ENCODE measurements at regions not wholly inside any gene's neighbourhood (a gene's known extent, or its start where the extent isn't known, plus 50 kb on each side); places are given as distances from the start of the nearest gene placed in this dataset.
"Not testable (repeated sequence)": the region's sequence is repeated elsewhere in the genome, so short reads cannot be mapped to it uniquely, and the experiment has no call there.

DNA sequence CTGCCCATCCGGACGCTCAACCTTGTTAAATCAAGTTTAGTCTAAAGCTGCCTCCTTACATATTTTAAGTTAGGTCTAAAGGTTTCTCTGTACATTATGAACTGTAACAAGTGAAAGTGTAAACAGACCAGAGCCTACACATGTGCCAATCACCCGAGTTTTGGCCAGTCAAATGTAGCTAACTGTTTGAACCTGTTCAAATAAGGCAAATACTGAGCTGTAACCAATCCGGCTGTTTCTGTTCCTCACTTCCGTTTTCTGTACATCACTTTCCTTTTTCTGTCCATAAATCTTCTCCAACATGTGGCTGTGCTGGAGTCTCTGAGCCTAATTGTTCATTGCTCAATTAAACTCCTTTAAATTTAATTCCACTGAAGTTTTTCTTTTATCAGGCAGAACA lies 113.3 kb upstream of the SHISA3 start:
- DNase-seq (ENCODE audit: low read depth): no peak

- DNase-seq (ENCODE audit: low read depth): peak; percentile 36
Observed at GRCh38 chr4:42288876-42289275, 108.4 kb upstream of the SHISA3 start.

- DNase-seq (ENCODE audit: low read depth): not testable (repeated sequence)
Observed at GRCh38 chr4:42292192-42292591, 105.1 kb upstream of the SHISA3 start.

DNA sequence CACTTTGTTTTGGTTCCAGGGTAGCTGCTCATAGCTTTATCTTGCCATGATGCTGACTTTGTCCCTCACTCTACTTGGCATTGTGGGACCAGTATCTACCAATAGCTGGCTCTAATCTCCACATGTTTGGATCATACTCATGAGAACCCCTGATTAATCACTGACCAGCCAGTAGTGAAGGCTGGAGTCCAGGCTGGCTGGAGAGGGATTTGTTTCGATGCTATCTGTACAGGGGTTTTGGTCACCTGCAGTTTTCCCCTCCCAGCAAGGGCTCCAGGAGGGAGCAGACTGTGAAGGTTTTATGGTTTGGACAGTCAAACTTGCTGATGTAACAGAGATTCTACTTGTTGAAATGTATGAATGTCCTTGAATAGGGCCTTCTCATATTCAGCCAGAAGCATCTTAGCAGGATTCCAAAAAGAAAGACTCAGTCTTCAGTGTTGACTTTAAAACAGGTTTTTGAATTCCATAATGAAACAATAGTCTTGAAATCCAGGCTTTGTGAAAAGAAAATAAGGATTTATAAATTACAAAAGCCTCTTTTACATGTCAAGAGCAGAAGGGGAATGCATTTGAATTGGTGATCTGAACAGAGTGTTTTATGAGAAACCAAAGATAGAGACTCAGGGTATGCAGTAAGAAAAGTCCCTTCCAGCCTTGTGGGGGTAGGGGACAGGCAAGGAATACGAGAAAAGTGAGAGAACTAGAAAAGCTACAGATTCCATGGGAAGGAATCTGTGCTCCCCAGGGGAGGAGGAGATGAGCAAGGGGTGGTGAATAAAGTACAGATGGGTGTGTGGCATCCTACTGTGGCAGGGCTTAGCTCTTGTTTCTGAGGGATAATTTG lies 103.1 kb upstream of the SHISA3 start:
- no peak for DNase-seq (ENCODE audit: low read depth)

DNA sequence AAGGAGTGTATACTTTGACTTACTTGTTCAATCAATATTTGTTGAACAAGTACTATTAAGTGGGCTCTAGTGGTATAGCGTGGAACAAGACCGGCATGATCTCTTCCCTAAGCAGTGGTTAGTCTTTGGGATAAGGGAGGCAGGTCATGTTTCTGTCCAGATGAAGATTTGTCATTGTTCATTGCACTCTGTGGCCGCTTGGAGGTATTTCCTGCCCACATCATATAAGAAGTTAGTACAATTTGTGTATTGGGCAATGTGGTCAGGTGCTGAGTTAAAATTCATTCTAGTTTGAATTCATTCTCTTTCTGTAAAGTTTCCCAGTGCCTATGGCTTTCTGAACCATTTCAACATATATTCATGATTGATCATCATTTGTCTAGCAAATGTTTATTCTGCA lies 101.1 kb upstream of the SHISA3 start:
- DNase-seq (ENCODE audit: low read depth): peak; percentile 9

GRCh38 chr4:42302348-42302747 lies 94.9 kb upstream of the SHISA3 start:
- DNase-seq (ENCODE audit: low read depth): peak; percentile 39

- no peak for DNase-seq (ENCODE audit: low read depth)
Observed at GRCh38 chr4:42306221-42307109, 90.8 kb upstream of the SHISA3 start.

DNA sequence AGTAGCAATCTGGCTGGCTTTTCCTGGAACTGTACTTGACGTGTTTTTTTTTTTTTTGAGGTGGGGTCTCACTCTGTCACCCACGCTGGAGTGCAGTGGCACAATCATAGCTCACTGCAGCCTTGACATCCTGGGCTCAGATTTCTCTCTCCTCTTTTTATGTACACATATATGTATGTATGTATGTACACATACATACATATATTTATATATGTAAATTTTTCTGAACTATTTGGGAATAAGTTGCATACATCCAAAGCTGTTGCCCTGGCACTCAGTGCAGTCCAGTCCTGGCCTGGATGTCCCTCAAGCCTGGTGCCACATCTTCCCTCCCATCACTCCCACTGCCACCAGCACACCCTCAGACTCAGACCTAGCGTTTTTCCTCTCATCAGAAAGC lies 89.0 kb upstream of the SHISA3 start:
- DNase-seq (ENCODE audit: low read depth): no peak

GRCh38 chr4:42309361-42310260 lies 87.7 kb upstream of the SHISA3 start:
- no peak for DNase-seq (ENCODE audit: low read depth)

DNA sequence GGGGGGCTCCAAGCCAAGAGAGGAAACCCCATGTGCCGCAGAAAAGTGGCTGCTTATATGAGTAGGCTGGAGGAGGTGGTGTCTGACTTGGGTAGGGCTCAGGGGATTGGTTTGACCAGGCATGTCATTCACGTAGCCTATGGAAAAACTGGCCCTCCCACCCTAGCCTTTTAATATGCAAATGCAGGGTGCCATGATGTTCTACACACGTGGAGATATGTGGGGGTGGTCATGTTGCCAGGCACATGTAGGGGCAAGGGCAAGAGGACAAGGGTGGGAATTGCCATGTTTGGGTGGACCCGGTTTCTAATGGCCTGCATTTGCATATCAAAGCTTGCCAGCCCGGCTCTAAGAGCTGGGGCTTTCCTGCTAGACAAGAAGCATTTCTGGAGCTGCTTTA lies 86.9 kb upstream of the SHISA3 start:
- DNase-seq (ENCODE audit: low read depth): no peak

DNA sequence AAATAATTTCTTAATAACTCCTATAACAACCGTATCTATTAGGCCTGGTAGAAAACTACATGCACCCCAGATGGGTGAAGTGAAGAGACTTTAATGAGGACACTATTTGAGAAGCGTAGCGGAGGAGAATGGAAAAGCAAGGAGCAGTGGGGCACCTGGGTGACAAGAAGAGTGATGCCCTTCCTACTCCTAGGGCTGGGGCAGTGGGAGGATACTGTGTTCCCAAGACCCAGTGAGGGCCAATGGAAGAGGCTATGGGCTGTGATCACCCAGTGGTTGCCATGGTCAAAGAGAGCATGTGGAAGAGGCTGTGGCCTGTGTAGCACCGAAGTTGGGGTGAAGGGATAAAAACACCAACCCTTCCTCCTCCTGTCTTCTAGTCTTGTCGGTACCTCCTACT lies 86.5 kb upstream of the SHISA3 start:
- no peak for DNase-seq (ENCODE audit: low read depth)

DNA sequence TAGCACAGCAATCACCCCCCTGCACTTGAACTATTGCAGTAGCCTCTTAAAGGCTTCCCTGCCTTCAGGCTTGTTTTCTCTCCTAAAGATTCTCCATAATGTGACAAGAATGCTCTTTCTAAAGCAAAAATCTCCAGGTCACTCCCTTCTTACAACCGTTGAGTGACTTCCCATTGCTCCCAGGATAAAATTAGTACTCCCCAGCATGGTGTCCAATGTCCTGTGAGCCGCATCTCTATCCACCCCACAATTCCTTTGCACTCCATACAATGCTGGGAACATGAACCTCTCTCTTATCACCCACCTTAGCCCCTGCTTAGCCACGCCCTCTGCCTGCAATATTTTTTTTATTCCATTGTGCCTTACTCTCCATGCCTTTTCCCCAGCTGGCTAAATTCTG lies 85.7 kb upstream of the SHISA3 start:
- DNase-seq (ENCODE audit: low read depth): no peak

- not testable (repeated sequence) for DNase-seq (ENCODE audit: low read depth)
Observed at GRCh38 chr4:42313420-42313819, 83.9 kb upstream of the SHISA3 start.

DNA sequence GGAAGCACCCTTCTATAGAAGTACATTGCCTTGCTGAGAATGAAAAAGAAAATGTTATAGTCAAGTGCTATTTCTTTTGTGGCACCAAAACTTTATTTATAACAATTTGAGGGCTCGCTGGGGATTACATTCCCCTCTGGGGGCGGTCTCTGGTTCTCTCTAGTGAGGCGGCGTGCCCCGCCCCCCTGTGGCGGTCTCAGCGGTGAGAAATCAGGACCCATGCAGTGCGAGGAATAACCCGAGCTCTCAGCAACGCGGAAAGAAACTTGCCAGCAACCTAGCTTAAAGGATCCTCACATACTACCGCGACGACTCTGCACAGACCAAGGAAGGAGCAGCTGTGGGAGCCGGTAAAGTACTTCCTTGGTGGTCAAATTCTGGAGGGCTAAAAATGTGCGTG lies 83.4 kb upstream of the SHISA3 start:
- no peak for DNase-seq (ENCODE audit: low read depth)

DNA sequence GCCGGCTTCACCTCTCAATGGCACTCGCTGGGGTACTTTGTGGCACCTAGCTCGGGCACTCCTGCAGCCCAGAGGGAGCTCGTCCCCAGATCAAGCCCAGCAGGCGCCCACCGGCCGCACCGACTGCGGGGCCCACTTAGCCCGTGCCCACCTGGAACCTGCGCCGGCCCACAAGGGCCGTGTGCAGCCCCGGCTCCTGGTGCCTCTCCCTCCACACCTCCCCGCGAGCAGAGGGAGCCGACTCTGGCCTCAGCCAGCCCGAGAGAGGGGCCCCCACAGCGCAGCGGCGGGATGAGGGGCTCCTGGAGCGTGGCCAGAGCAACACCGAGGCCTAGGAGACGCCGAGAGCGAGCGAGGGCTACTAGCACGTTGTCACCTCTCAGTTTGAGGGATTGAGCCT lies 82.1 kb upstream of the SHISA3 start:
- DNase-seq (ENCODE audit: low read depth): no peak

DNA sequence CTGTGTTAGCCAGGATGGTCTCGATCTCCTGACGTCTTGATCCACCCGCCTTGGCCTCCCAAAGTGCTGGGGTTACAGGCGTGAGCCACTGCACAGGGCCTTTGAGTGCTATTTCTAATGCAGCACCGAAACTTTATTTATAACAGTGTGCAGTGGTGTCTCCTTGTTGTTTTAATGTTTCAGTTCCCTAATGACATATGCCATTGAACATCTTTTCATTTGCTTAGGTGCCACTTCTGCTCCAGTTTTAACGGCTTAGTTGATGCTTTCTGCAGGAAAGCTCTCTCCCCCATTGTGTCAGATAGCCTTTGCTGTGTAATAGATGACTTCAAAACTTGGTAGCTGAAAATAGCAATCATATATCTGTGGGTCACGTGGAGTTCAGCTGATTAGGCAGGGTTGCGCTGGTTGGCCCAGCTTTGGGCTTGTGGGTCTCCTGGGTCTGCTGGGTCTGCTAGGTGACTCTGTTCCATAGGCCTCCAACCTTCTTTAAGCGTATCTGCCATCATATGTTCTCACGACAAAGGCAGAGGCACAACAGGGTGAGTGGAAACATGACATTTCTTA lies 76.4 kb upstream of the SHISA3 start:
- DNase-seq (ENCODE audit: low read depth): no peak

DNA sequence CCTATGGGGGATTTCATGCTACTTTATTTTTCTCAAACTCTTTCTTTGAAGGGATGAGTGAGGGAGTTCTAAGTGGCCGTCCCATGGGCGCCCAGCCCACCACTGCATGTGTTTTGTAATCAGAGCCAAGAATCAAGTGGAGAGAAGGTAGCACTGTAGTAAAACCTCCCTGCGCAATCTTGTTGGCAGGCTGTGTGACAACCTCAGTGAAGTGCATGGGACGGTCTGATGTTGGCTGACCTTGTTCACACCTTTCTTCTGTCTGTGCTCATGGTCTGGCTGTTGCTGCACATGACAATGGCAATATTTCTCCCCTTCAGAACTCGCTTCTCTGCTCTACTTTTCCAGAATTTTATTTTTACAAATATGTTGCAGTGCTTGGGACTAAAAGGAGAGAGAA lies 71.2 kb upstream of the SHISA3 start:
- no peak for DNase-seq (ENCODE audit: low read depth)

- no peak for DNase-seq (ENCODE audit: low read depth)
Observed at GRCh38 chr4:42326524-42326923, 70.8 kb upstream of the SHISA3 start.

GRCh38 chr4:42327323-42327722 lies 70.0 kb upstream of the SHISA3 start:
- no peak for DNase-seq (ENCODE audit: low read depth)

- DNase-seq (ENCODE audit: low read depth): no peak
Observed at GRCh38 chr4:42328978-42329377, 68.3 kb upstream of the SHISA3 start.

- DNase-seq (ENCODE audit: low read depth): no peak
Observed at GRCh38 chr4:42329421-42329820, 67.9 kb upstream of the SHISA3 start.
